ENCODE measurements at regions not wholly inside any gene's neighbourhood (a gene's known extent, or its start where the extent isn't known, plus 50 kb on each side); places are given as distances from the start of the nearest gene placed in this dataset.

DNA sequence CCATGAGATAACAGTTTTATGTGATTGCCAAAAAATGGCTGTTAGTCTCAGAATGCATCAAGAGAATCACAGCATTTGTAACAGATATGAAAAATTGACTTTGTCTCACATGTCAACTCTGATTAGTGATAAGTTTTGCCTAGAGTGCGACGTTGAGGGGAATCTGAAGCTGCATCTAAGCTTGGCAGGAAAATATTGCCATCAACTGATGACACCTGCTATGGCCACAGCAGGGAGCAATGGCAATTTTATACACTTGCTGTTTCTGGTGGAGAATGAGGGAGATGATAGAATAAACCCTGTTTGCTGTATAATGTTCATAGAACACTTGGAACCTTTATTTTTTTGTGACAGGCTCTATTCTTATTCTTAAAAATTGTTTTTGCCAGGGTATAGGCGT lies 205.4 kb upstream of the GNPDA2 start:
- TF ChIP-seq, protein P1, sequence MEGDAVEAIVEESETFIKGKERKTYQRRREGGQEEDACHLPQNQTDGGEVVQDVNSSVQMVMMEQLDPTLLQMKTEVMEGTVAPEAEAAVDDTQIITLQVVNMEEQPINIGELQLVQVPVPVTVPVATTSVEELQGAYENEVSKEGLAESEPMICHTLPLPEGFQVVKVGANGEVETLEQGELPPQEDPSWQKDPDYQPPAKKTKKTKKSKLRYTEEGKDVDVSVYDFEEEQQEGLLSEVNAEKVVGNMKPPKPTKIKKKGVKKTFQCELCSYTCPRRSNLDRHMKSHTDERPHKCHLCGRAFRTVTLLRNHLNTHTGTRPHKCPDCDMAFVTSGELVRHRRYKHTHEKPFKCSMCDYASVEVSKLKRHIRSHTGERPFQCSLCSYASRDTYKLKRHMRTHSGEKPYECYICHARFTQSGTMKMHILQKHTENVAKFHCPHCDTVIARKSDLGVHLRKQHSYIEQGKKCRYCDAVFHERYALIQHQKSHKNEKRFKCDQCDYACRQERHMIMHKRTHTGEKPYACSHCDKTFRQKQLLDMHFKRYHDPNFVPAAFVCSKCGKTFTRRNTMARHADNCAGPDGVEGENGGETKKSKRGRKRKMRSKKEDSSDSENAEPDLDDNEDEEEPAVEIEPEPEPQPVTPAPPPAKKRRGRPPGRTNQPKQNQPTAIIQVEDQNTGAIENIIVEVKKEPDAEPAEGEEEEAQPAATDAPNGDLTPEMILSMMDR (conservative IDR thresholded peaks at IDR 0.05; ENCODE audit: low read depth, low read length), result no peak
- no peak overlapping the region for H3K4me3 ChIP-seq (ENCODE audit: low read length)

DNA sequence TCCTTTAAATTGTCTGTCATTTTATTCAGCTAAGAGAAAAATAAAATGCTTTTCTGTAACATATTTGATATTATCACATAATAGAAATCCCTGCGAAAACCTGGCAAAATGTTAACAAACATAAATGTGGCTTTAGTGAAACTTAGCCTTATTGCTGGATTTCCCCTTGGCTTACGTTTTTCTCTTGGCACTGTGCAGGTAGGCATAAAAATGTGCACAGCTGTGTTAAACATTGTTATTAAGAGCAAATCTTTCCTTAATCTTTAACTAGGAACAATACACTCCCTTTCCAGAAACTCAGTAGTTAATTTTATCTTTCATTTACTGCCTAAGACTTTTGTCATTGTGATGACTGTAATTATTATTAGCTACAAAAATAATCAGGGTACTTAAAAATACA lies 202.4 kb upstream of the GNPDA2 start:
- no peak overlapping the region for H3K4me3 ChIP-seq (ENCODE audit: low read length)
- TF ChIP-seq, protein P1 (conservative IDR thresholded peaks at IDR 0.05; ENCODE audit: low read depth, low read length), result no peak
- no peak for DNase-seq (ENCODE audit: low read depth)

More for the DNA sequence above, 205.4 kb upstream of the GNPDA2 start:
- no peak for DNase-seq (ENCODE audit: low read depth)

DNA sequence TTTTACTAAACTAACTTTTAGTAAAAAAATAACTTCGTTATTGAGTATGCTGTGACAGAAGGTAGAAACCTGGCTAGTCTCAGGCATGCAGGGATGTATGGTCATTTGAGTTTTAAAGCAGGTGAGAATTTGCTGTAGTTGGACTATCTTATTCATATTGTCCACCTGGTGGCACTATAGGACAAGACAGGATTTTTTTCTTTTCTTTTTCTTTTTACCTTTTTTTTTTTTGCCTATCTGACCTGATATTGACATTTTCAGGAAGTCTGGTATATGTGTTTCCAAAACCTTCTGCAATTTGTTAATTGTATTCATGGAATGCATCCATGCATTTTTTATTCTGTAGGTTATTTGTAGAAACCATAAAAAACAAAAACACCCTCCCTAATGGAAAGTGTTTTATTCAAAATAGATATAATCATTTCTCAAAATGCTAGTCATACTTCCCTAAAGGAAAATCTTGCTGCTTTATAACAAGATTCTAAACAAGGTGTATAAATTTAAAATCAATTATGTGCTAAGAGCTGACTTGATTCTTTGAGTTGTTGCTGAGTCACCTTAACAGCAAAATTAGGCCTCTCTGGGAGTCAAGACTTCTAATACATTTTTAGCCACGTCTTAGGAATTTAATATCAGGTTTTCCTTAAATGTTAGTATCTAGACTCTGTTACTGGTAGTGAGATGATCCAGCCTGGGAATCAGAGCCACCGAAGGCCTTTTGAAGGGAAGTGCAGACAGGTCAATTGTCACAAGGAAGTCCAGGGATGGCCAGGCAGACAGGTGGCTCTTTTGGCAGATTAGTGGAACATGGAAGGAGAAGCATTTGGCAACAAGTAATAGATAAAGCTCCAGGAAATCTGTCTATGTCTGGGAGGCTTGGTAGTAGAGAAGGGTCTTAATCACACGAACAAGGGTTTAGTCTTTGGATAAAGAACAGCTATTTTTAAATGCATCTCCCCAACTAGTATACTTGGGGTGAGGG lies 201.3 kb upstream of the GNPDA2 start:
- peak; percentile 5 for DNase-seq (ENCODE audit: low read depth)
- no peak overlapping the region for H3K4me3 ChIP-seq (ENCODE audit: low read length)
- TF ChIP-seq, protein P1 (conservative IDR thresholded peaks at IDR 0.05; ENCODE audit: low read depth, low read length), result peak; percentile 41

DNA sequence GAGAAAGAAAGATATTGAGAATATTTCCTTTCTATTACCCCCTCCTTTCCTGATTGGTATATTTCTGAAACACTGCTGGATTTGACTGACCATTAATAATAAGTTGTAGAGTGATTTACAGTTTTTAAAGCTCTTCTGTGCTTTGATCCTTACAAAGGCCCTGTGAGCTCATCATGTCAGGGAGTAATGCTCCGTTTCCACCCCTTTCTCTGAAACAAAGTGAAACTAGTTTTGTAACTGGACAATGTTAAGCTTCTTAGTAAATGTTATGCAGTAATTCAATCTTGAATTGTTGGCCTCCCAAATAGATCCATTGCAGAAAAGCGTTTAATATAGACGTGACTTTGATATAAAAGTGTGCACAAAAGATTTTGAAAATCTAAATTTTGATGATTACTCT lies 190.1 kb upstream of the GNPDA2 start:
- peak overlapping the region; percentile 32 for H3K4me3 ChIP-seq (ENCODE audit: low read length)
- TF ChIP-seq, protein P1 (conservative IDR thresholded peaks at IDR 0.05; ENCODE audit: low read depth, low read length), result no peak
- peak; percentile 42 for DNase-seq (ENCODE audit: low read depth)

DNA sequence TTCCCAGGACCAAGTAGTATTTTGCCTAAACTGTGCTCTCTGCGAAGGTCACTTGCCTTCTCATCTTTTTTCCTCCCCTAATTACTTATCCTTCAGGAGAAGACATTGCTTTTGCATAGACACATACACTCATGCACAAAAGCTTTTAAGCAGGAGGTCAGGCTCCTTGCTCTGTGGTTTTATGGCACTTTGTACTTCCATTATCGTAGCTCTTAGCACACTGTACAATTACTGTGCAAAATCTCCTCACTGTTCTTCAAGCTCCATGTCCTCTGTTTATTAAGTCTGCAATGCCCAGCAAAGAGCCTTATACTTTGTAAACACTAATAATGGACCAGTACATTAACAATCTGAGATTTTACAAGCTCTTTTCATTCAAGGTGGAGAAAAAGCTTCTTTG lies 188.4 kb upstream of the GNPDA2 start:
- H3K4me3 ChIP-seq (ENCODE audit: low read length), result no peak overlapping the region
- no peak for DNase-seq (ENCODE audit: low read depth)
- TF ChIP-seq, protein P1 (conservative IDR thresholded peaks at IDR 0.05; ENCODE audit: low read depth, low read length), result no peak

DNA sequence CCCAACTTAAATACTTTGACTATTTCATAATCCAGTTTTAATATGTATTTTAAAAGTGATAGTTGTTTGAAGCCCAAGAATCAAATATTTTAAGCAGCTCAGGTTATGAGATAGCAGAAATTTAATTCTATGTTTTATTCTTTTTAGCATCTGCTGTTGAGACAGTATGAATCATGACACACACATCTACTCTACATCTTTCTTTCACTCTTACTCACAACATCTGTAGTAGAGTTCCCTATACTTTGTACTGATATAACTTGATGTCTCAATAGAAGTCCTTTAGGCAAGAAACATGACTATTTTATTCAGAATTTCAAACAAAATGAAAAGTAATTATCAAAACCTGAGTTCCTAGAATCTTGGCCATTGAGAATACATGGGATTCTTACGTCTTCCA lies 187.9 kb upstream of the GNPDA2 start:
- DNase-seq (ENCODE audit: low read depth), result no peak
- H3K4me3 ChIP-seq (ENCODE audit: low read length), result no peak overlapping the region
- TF ChIP-seq, protein P1 (conservative IDR thresholded peaks at IDR 0.05; ENCODE audit: low read depth, low read length), result no peak

DNA sequence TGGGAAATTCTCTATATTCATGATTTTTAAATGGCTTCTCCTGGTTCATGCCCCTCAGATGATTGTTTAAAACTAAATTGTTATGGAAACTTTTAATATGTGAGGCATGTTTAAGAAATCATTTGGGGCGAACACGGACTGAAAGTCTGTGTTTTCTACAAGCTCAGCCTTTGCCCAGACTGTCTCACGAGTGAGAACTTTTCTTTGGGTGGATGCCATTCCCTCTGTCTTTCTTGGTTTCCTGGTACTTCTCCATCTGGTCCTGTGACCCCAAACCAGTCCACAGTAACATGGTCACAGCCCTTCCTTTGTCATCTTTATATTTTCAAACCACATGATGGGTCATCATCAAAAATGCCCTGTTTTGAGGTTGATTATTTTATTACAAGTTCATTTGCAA lies 186.6 kb upstream of the GNPDA2 start:
- TF ChIP-seq, protein P1 (conservative IDR thresholded peaks at IDR 0.05; ENCODE audit: low read depth, low read length), result no peak
- no peak for DNase-seq (ENCODE audit: low read depth)
- H3K4me3 ChIP-seq (ENCODE audit: low read length), result no peak overlapping the region
